DMS 273 (cell line): ENCODE measurements at regions not wholly inside any gene's neighbourhood (a gene's known extent, or its start where the extent isn't known, plus 50 kb on each side); places are given as distances from the start of the nearest gene placed in this dataset.
"Not testable (repeated sequence)": the region's sequence is repeated elsewhere in the genome, so short reads cannot be mapped to it uniquely, and the experiment has no call there.

Experiments used
- DNase-seq: peaks from one replicate; lab custom pipeline; 2025; ENCODE audit not compliant: unreplicated experiment; lab: John Stamatoyannopoulos, UW

DNA sequence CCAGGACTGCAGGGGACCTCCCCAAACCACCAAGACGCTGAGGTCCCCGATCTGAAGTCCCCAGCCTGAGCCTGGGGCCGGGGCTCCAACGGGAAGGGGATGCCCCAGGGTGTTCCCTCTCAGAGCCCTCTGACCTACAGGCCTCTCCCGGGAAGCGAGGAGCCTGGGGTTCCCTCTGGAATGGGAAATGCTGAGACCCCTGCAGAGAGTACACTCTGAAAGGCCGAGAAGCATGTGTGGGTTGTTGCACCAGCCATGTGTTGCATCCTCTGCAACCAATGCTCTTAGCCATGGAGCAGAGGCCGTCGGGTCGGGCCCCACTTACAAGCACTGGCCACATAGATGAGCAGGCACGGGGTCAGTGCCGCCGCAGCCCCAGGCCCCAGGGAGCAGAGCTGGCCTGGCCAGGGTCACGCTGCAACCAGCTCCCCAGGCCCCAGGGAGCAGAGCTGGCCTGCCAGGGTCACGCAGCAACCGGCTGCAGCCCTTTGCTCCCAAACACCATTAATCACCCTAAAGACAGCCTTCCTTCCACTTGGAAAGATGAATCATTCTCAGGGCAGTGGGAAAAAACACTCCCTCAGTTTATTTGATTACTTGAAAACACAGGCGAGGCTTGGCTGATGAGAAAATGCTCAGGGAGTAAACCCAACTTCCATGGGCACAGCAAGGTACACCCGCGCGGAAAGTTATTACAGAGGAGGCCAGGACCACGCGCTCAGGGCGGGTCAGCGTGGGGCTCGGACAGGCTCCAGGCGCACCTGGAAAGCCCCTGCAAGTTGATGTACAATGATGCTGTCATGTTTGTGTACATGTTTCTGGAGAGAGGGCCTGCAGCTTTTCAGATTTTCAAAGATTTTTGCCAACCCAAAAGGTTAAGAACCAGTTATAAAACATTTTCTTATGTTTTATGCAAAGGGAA lies 78.0 kb upstream of the AFDN start:
- DNase-seq = no peak

DNA sequence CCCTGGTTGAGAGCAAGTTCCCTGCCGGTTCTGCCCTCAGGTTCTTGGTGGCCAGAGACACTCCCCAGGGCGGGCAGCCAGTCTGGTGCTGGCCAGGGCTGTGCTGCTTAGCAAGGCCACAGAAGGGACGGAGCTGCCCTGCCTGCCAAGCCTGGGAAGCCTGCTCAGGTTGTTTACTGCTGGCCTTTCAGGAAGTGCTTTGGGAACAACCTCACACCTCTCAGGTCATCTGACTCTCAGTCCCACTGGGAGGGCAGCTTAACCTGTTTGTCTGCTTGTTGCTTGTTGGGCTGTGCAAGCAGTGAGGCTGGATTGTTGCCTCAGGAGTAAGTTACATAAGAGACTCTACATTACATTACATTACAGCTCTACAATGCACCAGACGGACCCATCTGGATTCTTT lies 75.8 kb upstream of the AFDN start:
- DNase-seq = no peak

GRCh38 chr6:167751579-167752115 lies 75.1 kb upstream of the AFDN start:
- DNase-seq = no peak

- DNase-seq = not testable (repeated sequence)
Measured at GRCh38 chr6:167753281-167753680, 73.4 kb upstream of the AFDN start.

DNA sequence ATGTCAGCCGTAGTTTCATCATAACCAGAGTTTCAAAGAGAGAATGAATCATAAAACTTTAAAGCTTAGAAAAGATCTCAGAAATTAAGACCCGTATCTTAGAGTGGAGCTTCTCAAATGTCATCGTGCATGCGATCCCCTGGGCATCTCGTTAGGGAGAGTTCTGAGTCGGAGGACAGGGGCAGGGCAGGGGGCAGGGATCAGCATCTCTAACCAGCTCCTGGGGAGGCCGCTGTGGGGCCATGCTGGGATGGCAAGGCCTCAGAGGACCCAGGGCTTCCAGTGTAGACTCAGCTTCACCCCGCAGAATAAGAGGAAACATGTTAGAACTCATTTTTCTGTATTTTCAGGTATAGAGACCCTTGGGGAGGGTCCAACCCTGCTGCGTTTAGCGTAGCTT lies 72.0 kb upstream of the AFDN start:
- DNase-seq = no peak

GRCh38 chr6:167755461-167755860 lies 71.2 kb upstream of the AFDN start:
- no peak for DNase-seq

DNA sequence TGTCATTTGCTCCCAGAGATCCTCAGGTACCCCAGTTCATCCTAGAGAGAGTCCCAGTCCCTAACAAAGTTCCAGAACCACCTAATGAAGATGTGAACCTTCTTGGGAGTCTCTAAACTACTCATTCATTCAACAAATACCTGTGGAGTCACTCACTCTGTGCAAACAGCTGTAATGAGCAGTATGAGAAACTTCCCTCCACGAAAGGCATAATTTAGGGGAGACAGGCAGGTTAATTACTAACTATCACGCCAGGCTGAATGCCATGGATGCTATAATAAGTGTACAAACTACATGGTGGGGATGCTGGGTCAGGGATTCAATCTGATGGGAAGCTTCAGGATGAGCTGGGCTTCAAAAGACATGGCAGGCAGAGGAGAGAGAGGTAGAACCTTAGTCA lies 70.1 kb upstream of the AFDN start:
- no peak for DNase-seq

DNA sequence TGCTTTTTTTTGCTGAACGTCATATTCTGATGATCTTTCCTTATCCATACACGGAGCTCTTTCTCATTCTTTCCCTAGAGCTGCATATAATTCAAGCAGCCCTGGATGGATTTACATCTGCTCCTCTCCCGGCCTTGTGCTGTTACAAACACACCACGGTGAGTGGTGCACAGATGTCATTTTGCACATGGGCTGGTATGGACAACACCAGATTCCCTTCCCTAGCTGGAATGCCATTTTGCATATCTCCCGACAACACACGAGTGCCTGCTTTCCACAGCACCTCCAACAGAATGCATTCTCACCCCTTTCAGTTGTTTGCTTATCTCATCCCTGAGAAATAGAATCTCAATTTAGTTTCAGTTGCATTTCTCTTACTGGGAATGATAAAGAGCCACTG lies 69.5 kb upstream of the AFDN start:
- DNase-seq = peak; percentile 20

GRCh38 chr6:167757821-167758220 lies 68.9 kb upstream of the AFDN start:
- no peak for DNase-seq

- no peak for DNase-seq
Measured at GRCh38 chr6:167758309-167759023, 68.2 kb upstream of the AFDN start.

DNA sequence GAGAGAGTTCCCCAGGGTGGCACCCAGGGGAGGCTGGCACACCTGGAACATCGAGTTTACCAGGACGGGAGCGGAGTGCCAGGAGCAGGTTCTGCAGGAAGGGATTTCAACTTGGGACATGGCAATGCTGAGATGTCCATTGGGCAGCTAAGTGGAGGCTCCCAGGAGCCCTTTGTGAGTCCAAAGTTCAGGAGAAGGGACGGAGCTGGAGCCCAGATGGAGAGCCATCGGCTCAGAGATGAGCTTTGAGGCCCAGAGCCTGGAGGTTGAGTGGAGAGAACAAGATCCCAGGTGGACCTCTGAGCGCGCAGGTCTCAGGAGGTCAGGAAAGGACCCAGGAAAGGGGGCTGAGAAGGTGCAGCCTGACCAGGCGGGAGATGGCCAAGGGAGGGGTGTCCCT lies 67.5 kb upstream of the AFDN start:
- no peak for DNase-seq

- DNase-seq = no peak
Measured at GRCh38 chr6:167759912-167760311, 66.8 kb upstream of the AFDN start.

- no peak for DNase-seq
Measured at GRCh38 chr6:167760979-167761793, 65.5 kb upstream of the AFDN start.

DNA sequence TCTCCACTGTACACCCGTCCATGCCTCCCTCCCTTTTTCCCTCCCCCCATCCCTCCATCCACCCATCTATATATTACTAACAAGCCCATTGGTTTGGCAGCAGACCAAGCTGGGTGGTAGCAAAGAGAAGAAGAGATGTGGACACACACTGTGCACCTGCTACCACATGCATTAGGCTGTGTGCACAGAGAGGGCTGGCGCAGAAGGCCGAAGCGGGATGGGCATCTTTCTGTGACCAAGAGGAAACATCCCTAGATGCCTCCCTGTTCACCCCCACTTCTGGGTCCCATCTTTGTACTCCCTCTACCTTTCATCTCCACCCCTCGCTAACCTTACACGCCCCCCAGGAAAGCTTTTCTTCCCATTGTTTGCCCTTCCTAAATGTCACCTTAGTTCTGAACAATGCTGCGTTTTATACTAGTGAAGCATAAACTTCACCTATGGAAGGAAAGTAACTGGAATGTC lies 64.9 kb upstream of the AFDN start:
- DNase-seq = no peak

- DNase-seq = no peak
Measured at GRCh38 chr6:167762259-167762962, 64.3 kb upstream of the AFDN start.

GRCh38 chr6:167763056-167763944 lies 63.4 kb upstream of the AFDN start:
- no peak for DNase-seq

GRCh38 chr6:167764215-167764614 lies 62.5 kb upstream of the AFDN start:
- DNase-seq = no peak

- DNase-seq = no peak
Measured at GRCh38 chr6:167764713-167765479, 61.8 kb upstream of the AFDN start.
